ENCODE measurements at regions not wholly inside any gene's neighbourhood (a gene's known extent, or its start where the extent isn't known, plus 50 kb on each side); places are given as distances from the start of the nearest gene placed in this dataset.

DNA sequence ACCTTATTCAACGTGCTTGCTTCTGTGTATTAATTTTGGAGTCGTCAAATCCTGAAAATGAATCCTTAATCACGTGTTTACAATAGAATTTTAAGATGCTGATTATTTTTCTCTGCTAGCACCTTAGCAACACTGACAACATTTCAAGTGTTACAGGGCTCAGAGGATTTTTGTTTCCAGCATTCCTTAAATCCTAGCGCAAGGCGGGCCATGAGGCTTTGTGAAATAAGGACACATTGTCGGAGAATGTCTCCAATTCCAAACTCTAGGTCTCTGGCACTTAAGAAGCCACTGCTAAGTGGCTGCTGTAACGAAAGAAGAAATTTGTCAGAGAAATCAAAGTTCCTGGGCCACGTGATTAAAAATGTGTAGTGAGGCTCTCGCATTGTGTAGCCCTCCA is 390.9 kb upstream of the CELF2 start:
- TF ChIP-seq, protein P1, sequence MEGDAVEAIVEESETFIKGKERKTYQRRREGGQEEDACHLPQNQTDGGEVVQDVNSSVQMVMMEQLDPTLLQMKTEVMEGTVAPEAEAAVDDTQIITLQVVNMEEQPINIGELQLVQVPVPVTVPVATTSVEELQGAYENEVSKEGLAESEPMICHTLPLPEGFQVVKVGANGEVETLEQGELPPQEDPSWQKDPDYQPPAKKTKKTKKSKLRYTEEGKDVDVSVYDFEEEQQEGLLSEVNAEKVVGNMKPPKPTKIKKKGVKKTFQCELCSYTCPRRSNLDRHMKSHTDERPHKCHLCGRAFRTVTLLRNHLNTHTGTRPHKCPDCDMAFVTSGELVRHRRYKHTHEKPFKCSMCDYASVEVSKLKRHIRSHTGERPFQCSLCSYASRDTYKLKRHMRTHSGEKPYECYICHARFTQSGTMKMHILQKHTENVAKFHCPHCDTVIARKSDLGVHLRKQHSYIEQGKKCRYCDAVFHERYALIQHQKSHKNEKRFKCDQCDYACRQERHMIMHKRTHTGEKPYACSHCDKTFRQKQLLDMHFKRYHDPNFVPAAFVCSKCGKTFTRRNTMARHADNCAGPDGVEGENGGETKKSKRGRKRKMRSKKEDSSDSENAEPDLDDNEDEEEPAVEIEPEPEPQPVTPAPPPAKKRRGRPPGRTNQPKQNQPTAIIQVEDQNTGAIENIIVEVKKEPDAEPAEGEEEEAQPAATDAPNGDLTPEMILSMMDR (IDR thresholded peaks at IDR 0.05): no peak
- no peak for TF ChIP-seq EZH2 (IDR thresholded peaks at IDR 0.05)
- TF ChIP-seq EZH2phosphoT487 (IDR thresholded peaks at IDR 0.05): no peak

Measured in neural progenitor cell (in vitro differentiated cells).